ENCODE measurements at regions not wholly inside any gene's neighbourhood (a gene's known extent, or its start where the extent isn't known, plus 50 kb on each side); places are given as distances from the start of the nearest gene placed in this dataset.

GRCh38 chr2:136375017-136375901 is 257.3 kb upstream of the CXCR4 start:
- H3K27me3 Mint-ChIP-seq (ENCODE audit: unreplicated experiment), result no peaks in the 10 kb centered on the region
- no peaks in the 10 kb centered on the region for H3K9me3 Mint-ChIP-seq (ENCODE audit: unreplicated experiment)
- no peak for TF ChIP-seq CTCF (IDR thresholded peaks at IDR 0.05; ENCODE audit: unreplicated experiment)
- DNase-seq (ENCODE audit: low spot score), result no peak
- peaks cover 13% of the 10 kb centered on the region for H3K4me1 Mint-ChIP-seq (ENCODE audit: unreplicated experiment)
- no peak overlapping the region for H3K27ac Mint-ChIP-seq (ENCODE audit: unreplicated experiment)
- H3K36me3 Mint-ChIP-seq (ENCODE audit: low read depth, unreplicated experiment), result no peaks in the 10 kb centered on the region
- H3K4me3 Mint-ChIP-seq (ENCODE audit: unreplicated experiment), result no peak overlapping the region

- Mint-ChIP-seq H3K4me3 (ENCODE audit: unreplicated experiment) (no peak overlapping the region), H3K9me3 (ENCODE audit: unreplicated experiment) (no peaks in the 10 kb centered on the region), H3K36me3 (ENCODE audit: low read depth, unreplicated experiment) (no peaks in the 10 kb centered on the region), H3K27me3 (ENCODE audit: unreplicated experiment) (no peaks in the 10 kb centered on the region), H3K27ac (ENCODE audit: unreplicated experiment) (no peak overlapping the region), H3K4me1 (ENCODE audit: unreplicated experiment) (peaks cover 13% of the 10 kb centered on the region)
- TF ChIP-seq CTCF (IDR thresholded peaks at IDR 0.05; ENCODE audit: unreplicated experiment), result no peak
- no peak for DNase-seq (ENCODE audit: low spot score)
These were observed 255.9 kb upstream of the CXCR4 start for GRCh38 chr2:136373841-136374240.

GRCh38 chr2:136373029-136373428 is 255.1 kb upstream of the CXCR4 start:
- Mint-ChIP-seq H3K27me3 (ENCODE audit: unreplicated experiment) (no peaks in the 10 kb centered on the region), H3K9me3 (ENCODE audit: unreplicated experiment) (no peaks in the 10 kb centered on the region), H3K36me3 (ENCODE audit: low read depth, unreplicated experiment) (no peaks in the 10 kb centered on the region), H3K4me3 (ENCODE audit: unreplicated experiment) (no peak overlapping the region), H3K27ac (ENCODE audit: unreplicated experiment) (no peak overlapping the region), H3K4me1 (ENCODE audit: unreplicated experiment) (peaks cover 13% of the 10 kb centered on the region)
- TF ChIP-seq CTCF (IDR thresholded peaks at IDR 0.05; ENCODE audit: unreplicated experiment), result no peak
- no peak for DNase-seq (ENCODE audit: low spot score)

GRCh38 chr2:136363900-136364299 is 246.0 kb upstream of the CXCR4 start:
- Mint-ChIP-seq H3K9me3 (ENCODE audit: unreplicated experiment) (no peaks in the 10 kb centered on the region), H3K27me3 (ENCODE audit: unreplicated experiment) (peaks cover 2% of the 10 kb centered on the region), H3K4me3 (ENCODE audit: unreplicated experiment) (no peak overlapping the region), H3K4me1 (ENCODE audit: unreplicated experiment) (no peaks in the 10 kb centered on the region), H3K27ac (ENCODE audit: unreplicated experiment) (no peak overlapping the region), H3K36me3 (ENCODE audit: low read depth, unreplicated experiment) (no peaks in the 10 kb centered on the region)
- TF ChIP-seq CTCF (IDR thresholded peaks at IDR 0.05; ENCODE audit: unreplicated experiment), result no peak
- no peak for DNase-seq (ENCODE audit: low spot score)

- Mint-ChIP-seq H3K27ac (ENCODE audit: unreplicated experiment) (no peak overlapping the region), H3K4me1 (ENCODE audit: unreplicated experiment) (no peaks in the 10 kb centered on the region), H3K9me3 (ENCODE audit: unreplicated experiment) (no peaks in the 10 kb centered on the region), H3K4me3 (ENCODE audit: unreplicated experiment) (no peak overlapping the region), H3K36me3 (ENCODE audit: low read depth, unreplicated experiment) (no peaks in the 10 kb centered on the region), H3K27me3 (ENCODE audit: unreplicated experiment) (peaks cover 2% of the 10 kb centered on the region)
- no peak for DNase-seq (ENCODE audit: low spot score)
- no peak for TF ChIP-seq CTCF (IDR thresholded peaks at IDR 0.05; ENCODE audit: unreplicated experiment)
These were observed 245.5 kb upstream of the CXCR4 start for GRCh38 chr2:136363470-136363869.

Measured in endothelial cell (in vitro differentiated cells).